GM12873 (cell line): ENCODE measurements at regions not wholly inside any gene's neighbourhood (a gene's known extent, or its start where the extent isn't known, plus 50 kb on each side); places are given as distances from the start of the nearest gene placed in this dataset.

Source experiments
- TF ChIP-seq, protein P1 (sequence below): IDR thresholded peaks from 2 replicates; pipeline ENCODE4 v1.5.1; 2012; ENCODE audit warnings: low read depth, mild to moderate bottlenecking, moderate library complexity, low read length, control low read depth; ENCODE audit not compliant: insufficient read depth; ENCODE audit errors: missing control alignments

DNA sequence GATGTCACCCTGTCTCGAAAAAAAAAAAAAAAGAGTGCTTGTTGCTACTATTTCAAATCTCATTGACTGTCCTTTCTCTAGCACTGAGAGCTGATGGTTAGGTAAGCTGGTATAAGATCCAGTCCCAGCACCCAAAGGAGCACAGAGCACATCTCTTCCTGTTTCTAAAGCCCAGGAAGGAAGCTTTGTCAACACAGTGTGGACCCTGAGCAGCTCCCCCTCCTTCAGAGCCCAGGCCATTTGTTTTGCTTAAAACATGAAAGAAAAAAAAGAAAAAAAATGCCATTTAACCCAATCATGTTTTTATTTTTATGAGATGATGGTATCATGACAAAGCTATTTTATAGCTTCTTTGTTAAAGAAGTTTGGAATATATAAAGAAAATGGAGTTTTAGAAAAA lies 184.1 kb upstream of the DUSP10 start:
- TF ChIP-seq, protein P1, sequence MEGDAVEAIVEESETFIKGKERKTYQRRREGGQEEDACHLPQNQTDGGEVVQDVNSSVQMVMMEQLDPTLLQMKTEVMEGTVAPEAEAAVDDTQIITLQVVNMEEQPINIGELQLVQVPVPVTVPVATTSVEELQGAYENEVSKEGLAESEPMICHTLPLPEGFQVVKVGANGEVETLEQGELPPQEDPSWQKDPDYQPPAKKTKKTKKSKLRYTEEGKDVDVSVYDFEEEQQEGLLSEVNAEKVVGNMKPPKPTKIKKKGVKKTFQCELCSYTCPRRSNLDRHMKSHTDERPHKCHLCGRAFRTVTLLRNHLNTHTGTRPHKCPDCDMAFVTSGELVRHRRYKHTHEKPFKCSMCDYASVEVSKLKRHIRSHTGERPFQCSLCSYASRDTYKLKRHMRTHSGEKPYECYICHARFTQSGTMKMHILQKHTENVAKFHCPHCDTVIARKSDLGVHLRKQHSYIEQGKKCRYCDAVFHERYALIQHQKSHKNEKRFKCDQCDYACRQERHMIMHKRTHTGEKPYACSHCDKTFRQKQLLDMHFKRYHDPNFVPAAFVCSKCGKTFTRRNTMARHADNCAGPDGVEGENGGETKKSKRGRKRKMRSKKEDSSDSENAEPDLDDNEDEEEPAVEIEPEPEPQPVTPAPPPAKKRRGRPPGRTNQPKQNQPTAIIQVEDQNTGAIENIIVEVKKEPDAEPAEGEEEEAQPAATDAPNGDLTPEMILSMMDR = no peak

DNA sequence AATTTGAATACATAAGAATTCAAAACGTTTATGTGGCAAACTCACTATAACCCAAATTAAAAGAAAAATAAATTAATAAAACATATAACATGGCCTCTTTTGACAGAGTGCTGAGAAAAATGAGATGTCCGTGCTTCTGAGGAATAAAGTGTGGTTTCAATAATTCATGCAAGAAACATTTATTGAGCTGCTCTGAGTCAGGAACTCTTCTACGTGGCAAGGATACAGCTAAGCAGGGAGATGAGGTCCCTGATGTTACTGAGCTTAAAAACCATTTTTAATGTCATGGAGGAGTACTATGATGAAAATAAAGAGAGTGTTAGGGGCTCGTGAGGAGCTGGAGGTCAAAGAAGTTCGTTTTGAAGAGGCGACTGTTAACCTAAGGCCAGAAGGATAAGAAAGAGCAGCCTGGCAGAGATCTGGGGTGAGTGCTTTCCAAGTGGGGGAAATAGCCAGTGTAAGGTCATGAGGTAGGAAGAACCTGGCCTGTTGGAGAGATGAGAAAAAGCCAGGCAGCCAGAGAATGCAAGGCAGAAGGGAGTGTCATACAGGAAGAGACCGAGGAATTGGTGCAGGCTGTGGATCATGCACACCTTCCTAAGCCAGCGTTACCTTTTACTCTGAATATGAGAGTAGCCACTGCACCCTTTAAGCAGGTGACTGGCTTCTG lies 182.2 kb upstream of the DUSP10 start:
- TF ChIP-seq, protein P1 = no peak

DNA sequence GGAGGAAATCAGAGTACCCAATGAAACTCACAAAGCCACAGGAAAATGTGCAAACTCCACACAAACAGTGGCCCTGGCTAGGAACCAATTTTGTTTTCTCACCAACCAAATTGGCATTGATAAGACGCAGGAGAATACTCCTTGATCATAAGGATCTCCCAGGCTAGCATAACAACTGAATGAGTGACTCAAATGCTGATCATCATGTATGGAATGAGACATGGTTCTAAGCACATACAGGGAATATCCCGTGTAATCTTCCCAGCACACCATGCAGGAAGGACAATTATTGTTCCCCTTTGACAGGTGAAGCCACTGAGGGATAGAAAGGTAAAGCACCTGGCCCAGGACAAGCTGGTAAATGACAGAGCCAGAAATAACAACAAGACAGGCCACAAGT lies 180.0 kb upstream of the DUSP10 start:
- TF ChIP-seq, protein P1 = no peak

DNA sequence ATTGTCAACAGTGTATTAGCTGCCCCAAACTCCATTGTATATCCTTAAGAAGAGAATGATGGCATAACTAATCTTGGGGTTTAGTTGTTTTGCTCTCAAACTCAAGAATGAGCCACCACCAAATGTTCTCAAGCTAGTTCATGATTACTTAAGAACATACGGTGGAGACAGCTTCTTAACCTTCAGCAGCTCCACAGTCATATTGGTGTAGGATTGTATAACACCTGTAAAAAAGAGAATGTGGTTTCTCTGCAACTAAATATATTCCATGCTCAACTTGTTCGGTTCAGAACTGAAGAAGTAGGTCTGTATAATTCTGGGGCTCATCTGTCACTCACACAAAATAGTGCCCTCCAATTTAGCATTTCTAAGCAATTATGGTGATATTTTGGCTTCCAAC lies 177.9 kb upstream of the DUSP10 start:
- TF ChIP-seq, protein P1 = no peak

DNA sequence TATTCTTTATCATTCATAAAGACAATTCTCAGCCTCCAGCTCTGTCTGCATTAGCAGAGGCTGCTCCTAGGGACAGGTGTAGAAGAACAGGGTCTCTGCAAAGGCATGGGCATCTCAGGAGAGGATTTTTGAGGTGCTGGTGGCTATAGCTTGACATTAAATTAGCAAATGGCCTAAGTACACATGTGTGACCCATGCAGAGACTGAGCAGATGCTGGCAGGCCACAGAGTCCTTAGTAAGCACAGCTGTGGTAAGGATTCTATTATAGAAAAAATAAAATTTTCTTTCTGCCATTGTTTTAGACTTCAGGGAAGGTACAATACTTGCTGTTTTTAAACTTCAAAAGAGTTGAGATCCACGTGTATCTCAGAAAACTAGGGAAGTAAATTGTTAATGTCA lies 177.5 kb upstream of the DUSP10 start:
- TF ChIP-seq, protein P1 = no peak

DNA sequence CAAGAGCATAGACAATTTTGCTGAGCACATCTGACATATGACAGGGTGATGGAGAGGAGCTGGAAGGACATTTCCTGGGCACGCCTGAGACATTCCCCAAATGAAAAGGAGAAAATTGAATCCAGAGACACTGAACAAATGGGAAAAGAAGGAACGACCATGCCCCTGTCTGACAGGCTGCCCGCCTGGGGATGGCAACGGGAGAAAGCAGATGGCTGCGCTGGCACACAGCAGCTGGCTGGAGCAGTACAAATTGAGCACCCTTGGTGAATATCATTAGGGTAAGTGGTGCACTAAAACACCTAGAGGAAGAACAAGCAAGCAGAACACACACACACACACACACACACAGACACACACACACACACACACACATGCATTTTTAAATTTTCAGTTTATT lies 174.3 kb upstream of the DUSP10 start:
- TF ChIP-seq, protein P1 = no peak

DNA sequence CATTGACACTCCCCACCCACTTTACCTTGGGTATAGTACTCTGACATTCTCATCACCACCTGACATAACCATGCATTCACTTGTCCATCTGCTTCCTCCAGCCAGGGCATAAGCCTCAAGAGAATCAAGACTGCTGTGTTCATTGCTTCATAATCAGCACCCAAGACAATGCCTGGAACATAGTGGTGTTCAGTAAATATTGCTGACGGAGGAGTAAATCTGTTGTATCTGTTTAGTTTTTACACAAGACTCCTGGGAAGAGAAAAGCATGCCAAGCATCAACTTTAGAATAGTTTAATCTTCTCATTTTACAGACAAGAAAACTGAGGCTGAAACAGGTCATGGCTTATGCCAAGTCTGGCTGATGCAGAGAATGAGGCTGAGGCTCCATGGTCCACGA lies 173.9 kb upstream of the DUSP10 start:
- TF ChIP-seq, protein P1 = no peak

DNA sequence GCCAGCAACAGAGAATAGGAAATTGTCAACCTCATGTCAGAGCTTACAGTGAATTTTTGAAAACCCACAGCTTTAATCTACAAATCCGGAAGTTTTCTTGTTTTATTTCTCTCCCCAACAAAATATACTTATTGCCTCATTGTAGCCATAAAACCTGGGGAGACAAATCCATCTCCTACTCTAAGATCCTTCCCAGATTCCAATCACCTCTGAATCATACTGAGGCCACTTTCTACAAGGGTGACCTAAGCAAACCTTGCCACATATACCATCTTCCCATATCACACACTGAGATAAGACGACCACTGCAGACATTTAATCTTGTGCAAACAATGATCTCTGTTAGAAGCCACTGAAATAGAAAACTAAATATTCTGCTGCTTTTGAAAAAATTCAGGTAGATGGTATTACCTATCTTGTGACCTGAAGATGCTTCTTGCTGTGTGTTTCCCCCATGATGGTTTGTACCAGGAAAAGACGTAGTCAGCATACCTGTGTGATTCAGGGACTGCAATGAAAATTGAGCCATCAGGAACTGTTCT lies 171.5 kb upstream of the DUSP10 start:
- TF ChIP-seq, protein P1 = no peak
